Cerebellar nuclear complex (tissue), 1 donor: ENCODE measurements at regions not wholly inside any gene's neighbourhood (a gene's known extent, or its start where the extent isn't known, plus 50 kb on each side); places are given as distances from the start of the nearest gene placed in this dataset.

Source experiments
- DNase-seq, 2 experiments: peaks; one replicate each; lab custom pipeline; 2025; lab: John Stamatoyannopoulos, UW

DNA sequence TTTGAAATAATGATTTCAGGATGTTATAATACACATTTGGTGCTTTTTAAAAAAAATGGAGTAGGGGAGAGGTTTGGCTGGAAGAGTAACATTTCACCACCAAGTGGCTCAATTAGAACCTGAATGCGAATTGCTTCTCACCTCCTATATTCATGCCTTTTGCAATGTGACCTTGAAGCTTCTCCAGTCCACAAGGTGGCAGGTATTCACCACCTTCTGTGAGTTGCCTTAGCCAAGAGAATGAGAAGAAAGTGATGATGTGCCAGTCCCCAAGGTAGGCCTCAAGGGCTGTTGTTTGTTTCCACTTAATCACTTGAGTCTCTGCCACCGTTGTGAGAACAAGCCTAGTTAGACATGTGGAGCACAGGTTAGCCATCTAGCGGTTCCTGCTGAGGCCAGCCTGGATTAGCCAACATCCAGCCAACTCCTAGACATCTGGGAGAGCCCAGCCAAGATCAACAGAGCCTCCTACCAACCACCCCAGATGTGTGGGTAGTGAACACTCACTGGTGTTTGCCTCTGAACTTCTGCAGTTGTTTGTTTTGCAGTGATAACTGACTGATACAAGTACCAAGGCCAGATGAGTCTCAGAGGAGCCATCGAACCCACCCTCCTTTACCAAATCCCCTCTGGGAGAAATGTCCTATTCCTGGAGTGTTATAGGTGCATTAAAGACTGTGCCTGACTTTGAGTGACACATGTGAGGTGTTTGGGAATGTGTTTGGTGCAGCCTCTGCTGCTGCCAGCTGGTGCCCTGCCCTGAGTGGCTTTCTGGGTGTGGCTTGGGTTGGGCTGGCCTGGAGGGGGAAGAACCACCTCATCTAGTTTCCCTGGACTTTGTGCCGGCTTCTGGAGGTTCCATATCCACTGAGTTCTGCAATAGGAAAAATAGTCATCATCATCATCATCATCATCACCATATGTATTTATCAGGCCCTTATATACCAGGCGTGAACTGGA, 132.5 kb upstream of the RFLNA start:
- DNase-seq: no peak

DNA sequence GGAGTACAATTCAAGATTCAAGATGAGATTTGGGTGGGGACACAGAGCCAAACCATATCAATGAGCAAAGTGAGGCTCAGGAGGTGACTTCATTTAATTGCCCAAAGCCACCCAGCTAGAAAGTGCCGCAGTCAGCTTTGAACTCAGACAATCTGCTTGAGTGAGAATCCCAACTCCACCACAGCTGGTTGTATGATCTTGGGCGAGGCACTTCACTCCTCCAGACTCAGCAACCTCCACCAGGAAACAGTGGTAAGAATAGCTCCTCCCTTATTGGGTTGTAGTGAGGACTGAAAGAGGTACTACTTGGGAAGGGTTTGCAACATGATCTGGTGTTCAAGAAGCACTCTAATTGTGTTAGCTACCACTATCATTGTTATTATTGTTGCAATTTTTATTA, 129.2 kb upstream of the RFLNA start:
- no peak for DNase-seq

DNA sequence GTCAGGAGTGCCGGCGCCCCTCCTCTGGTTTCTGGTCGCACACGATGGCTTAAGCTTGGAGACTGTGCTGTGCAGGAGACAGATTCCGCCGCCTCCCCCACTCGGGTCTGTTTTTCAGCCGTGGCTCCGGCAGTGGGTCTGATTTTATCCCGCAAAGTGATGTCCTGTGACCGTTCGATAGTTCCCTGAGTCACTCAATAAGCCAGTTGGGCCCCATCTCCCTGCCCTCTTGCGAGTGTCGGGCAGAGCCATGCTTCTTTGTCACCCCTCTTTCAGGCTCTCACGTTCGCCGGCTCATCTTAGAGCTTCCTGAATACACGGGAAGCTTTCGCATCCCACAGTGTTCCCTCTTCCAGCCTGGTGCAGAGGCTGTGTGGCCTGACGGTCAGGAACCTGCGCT, 127.8 kb upstream of the RFLNA start:
- DNase-seq: no peak

DNA sequence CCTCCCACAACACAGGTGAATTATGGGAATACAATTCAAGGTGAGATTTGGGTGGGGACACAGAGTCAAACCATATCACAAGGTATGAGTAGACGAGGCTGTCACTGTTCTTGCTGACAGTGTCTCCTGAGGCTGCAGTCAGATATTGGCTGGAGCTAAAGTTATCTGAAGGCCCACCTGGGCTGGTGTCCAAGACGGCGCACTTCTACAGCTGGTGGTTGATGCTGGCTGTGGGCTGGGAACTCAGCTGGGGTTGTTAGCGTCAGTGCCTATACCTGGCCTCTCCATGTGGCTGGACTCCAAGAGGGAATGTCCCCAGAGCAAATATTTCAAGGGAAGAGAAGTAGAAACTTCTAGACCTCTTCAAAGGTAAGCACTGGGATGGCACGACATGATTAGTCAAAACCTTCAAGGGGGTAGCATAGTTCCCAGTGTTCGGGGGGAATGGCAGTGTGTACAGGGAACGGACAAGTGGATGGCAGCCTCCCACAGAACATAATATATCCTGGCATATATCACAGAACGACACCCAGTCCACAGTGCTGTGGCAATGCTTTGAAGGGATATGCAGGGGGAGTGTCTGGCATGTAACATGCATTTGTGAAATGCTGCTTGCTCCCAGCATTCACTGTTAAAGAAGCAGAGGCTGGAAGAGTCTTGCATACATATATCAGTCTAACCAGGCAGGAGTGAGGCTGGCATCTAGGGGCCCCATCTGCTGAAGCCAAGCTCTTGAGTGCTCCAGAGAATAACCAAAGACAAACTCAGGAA, 126.7 kb upstream of the RFLNA start:
- no peak for DNase-seq

DNA sequence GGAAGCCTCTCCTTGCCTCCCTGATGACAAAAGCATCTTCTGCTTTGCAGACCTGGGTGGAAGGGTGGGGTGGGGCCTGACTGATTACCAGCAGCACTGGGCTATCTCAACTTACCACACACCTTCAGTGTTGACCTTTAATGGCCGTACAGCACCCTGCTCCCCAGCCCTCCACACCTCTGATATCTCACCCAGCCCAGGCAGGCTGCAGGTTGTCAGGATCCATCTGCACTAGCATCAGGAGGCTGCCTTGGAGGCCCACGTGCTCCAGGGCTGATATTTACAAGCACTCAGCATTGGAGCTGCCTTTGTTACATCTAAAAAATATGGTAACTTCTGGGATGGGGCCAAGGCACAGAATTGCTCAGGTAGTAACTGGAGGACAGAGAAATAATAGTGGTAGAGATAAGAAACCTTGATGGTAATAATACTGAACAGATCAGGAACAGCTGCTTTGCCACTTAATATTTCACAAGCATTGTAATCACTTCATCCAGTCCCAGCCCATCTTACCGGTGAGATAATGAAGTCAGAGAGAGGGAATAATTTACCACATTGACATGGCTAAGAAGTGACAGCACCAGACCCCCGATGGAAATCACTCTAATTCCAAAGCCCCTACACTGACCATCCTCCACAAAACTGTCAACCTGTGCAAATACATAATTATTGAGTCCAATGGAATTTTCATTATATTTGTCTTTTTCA, 125.2 kb upstream of the RFLNA start:
- no peak for DNase-seq

DNA sequence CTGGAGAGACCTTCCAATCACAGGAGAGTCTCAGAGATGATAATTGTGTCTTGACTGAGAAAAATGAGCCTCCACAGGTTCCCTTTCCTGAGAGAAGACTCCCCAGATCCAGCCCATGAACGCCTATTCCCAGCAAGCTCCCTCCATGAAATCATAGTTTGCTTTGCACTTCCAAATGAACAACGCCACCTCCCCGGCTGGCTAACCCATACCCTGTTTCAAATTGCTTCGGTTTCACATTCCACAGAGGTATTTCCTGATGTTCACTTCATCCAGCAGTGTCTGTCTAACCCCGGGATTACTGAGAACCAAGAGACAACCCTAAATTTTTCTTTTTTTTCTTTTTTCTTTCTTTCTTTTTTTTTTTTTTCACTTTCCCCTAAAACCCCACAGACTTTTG, 124.1 kb upstream of the RFLNA start:
- no peak for DNase-seq

DNA sequence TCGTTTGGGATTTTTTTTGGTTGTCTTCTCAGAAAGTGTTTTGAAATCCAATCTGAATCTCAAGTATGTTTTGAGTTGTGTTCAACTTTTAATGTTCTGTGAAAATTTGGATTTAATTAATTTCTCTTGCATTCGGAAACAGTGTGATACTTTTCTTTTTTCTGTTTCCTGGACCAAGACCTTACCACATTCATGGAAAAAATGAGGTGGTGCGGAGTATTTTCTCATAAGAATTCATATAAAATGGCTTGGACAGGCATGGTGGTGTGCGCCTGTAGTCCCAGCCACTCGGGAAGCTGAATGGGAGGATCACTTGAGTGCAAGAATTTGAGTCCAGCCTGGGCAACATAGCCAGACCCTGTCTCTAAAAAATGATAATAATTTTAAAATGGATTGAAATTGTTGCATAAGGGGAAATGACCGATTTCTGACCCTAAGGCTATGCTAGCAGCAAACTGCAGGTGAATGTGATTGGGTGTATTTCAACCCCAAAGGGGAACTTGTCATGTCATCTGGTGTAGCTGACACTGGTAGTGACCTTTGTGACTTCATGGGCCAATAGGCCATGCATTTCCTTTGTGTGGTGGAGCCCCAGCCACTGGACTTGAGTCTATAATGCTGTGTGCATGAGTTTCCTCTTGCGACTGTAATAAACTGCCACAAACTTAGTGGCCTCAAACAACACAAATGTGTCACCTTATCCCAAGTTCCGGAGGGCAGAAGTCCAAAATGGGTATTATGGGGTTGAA, 123.5 kb upstream of the RFLNA start:
- DNase-seq: no peak

DNA sequence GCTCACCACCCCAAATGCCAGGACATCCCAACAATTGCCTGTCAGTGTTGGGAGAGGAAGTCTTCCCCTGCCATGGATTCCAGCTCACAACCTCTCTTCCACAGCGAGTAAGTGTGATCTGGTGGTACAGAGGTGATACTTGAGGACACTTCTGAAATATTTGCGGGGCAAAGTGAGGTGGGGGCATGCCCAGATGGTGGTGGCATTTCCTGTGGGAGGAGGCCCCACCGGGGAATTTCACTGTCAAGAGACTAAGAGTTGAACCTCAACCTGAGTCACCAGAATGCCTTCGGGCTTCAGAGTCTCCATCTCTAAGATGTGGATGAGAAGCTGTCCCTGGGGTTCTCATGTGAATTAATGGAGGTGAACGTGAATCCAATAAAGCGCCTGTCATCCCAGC, 122.3 kb upstream of the RFLNA start:
- no peak for DNase-seq

DNA sequence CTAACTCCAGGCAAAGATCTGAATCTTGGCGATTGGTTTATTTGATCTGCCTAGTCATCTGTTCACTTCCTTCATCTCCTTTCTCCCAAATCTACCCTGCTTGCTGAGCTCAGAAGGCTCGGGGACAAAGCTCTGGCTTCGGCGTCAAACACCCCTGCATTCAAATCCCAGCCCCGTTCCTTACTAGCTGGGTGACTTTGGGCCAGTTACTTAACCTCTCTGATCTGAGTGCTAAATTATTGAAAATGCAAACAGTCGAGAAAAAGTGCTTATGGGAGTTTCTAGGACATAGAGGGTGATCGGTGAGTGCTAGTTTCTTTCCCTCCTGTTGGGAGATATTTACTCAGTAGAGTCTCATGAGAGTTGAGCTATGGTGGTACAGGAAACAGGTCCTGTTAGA, 121.2 kb upstream of the RFLNA start:
- no peak for DNase-seq

DNA sequence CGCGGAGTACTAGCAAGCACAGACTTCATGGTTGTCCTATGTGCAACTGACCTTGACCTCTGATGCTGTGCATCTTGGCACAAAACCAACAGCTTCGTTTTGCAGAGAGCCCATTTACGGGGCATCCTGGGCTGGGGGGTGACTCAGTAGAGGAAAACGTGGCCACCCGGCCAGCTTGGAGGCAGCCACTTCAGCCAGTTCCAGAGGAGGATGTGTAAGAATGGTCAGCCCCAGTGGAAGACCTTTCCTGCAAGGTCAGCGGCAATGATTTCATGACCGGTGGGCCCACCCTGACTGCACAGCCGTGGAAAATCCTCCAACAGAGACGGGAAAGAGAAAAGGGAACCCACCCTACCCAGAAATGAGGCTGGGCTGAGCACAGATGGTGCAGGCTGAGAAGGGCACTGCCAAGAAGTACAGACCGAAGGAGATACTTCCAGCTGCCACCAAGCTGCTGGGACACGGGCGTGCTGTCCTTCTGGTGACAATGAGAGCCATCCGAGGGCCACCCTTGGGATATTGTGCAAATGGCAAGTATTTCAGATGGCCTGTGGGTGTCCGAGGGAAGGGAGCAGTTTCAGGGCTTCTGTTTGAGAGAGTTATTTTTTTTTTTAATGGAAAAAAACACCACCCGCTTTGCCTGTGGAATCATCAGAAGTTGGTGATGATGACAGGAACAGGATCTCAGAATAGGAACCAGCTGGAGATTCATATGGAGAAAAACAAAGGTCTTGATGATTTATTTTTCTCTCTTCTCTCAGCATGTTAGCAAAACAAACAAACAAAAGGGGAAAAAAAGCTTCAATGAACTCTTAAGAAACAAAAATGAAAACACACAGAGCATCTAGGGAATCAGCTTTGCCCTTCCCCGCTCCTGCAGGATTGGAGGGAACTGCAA, 120.2 kb upstream of the RFLNA start:
- no peak for DNase-seq

DNA sequence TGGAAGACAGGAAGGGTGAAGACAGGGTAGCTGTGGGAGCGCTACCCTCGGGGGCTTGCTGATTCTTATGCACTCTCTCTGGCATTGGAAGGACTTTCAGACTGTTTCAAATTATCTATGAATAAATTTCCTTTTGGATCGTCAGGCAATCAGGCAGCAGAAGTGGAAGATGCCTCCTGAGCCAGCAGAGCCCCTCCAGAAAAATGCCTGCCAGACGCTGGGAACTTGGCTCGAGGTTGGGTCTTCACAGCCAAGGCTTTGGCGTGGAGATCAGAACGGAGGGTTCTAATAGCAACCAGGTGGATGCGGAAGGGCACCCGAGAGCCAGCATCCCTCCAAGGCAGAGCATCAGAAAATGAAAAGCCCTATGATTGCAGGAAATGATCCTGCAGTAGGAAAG, 119.2 kb upstream of the RFLNA start:
- peak; percentile 46 to 63 for DNase-seq

DNA sequence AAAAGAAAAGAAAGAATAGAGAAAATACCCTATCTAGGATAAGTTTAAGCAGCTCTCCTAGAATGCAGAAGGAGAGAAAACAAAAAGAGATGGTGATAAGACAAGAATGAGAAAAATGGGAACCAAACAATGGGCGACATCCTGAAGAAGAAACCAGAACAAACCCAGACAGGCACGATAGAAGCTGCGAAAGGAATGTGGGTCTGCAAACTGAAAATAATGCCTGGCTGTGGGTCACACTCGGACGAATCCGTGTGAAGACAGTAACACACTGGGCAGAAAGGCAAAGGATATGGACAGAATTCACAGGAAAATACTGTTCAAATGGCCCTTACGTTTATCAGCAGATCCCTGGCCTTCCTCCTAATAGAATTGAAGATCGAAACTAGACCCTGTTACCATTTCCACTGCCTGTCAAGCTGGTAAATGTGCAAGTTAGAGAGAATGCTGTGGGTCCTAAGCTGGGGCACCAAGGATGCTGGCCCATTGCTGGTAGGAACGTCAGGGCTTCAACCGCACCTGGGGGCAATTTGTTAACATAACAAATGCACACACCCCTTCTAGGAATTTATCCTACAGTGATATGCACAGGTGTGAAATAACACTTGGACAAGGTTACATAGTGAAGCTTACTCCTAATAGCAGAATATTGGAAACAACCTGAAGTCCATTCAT, 117.5 kb upstream of the RFLNA start:
- no peak for DNase-seq

DNA sequence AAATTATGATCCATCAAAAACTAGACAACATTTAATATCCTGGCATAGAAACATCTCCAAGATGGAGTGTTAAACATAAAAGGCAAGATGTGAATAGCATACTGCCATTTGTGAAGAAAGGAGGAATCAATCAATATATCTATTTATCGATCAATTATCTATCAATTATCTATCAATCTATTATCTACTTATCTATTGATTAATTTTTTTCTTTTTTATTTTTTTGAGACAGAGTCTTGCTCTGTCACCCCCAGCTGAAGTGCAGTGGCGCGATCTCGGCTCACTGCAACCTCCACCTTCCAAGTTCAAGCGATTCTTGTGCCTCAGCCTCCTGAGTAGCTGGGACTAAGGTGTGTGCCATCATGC, 117.0 kb upstream of the RFLNA start:
- DNase-seq: no peak

DNA sequence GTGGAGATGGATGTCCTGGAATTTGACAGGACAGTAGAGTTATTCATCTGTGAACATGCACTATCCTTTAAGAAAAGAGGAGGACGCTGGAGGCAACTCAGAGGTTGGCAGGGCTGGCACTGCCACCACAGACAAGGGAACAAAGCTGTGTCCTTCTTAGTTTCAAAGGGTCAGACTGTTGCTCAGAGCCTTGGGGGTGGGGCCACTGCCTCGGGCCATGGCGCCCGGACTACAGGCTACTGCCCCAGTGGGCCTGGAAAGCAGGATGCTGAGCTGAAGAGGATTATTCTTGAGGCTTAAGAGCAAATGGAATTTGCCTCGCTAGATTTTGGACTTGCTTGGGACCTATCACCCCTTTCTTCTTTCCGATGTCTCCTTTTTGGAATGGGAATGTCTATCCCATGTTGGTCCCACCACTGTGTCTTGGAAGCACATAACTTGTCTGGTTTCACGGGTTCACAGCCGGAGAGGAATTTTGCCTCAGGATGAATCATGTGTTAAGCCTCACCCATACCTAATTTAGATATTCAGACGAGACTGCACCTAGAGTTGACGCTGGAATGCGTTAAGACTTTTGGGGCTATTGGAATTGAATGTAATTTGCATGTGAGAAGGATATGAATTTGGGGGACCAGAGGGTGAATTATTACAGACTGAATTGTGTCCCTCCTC, 114.8 kb upstream of the RFLNA start:
- DNase-seq: no peak

DNA sequence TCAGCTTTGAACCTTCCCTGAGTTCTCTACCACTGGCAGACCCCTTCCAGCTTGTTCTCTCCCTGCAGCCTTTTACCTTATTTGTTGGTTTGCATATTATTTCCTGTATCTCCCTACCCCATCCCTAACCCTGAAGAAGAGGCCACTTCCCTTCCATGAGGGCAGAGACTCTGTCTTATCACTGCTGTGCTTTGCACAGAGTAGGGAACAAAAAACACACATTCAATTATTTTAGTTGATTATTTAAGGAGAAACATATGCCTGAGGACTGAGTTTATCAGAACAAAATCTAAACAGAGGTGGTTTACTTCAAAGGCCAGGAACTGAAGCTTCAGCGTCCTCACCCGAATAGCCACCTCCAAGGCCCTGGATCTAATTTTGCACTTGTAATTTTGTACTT, 111.7 kb upstream of the RFLNA start:
- DNase-seq: no peak

DNA sequence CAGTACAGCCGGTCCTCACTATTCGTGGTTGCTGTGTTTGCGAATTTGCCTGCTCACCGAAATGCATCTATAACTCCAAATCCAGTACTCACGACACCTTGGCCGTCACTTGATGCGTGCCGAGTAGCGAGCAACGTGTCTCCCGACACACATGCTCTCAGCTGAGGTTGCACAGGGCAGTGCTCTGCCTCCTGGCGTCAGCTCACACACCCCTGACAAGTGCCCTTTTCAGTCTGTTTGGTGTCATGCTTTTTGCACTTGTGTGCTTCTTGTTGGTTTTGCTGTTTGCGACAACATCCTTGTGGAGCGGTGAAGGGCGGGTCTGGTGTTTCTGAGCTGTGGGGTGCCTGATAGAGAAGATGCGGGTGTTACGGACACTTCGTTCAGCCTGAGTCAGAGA, 110.4 kb upstream of the RFLNA start:
- no peak for DNase-seq

DNA sequence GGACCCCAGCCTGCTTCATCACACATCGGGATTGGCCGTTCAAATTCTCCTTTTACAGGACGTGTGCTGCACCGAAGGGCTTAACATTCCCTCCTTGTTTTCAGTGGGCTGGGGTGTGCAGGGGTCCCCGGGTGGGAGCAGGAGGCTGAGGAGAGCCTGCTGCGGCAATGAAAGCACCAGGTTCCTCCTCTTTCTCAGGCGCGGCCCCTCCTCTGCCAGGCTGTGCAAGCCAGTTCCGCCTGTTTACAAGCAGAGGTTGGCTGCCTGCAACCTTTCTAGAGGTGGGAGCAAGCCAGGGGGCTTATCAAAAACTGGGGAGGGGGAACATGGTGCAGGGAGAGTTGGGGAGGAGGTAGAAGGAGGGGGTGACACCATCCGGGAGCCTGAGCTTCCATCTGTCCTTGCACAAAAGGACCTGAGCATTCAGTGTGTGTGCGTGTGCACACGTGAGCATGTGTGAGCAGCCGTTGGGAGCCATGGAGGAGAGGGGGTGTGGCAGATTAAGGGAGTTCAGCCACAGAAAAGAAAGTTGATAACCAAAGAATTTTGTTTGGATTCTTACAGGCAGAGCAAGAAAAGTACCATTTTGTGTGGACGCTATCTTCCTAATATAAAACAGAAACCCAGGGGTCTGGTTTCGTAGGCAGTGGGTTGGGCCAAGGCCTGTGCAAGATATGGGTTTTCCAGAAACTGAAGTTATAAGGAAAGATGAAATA, 108.8 kb upstream of the RFLNA start:
- DNase-seq: no peak

DNA sequence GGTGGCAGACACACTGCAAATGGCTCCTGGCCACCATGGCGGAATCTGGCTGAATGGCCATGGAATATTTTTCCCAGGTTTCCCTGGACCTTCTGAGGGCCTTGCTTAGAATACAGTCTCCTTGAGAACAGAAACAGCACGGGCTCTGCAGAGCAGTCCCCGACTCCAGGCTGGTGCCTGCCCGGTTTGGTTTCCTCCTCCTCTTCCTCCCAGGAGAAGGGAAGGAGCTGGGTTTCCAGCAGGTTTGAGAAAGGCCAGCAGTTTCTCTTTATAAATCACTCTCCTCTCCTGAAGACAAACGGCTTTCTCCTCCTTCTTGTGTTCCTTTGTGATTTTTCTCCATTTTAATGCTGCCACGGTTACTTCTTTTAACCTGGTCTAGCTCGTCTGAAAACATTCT, 106.8 kb upstream of the RFLNA start:
- no peak for DNase-seq
